ENCODE measurements at regions not wholly inside any gene's neighbourhood (a gene's known extent, or its start where the extent isn't known, plus 50 kb on each side); places are given as distances from the start of the nearest gene placed in this dataset.

DNA sequence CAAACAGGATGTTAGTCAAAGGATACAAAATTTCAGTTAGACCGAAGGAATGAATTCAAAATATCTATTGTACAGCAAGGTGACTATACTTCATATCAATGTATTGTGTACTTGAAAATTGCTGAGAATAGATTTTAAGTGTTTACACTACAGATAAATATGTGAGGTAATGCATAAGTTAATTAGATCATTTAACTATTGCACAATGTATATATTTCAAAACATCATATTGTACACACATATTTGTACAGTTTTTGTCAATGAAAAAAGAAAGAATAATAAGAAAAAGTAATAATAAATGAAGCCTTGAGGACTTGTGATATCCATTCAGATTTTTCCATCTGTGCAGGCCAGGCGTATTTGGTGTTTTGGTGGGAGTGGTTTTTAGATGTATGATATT is 367.4 kb upstream of the SNX7 start:
- H3K27me3 Mint-ChIP-seq, result no peaks in the 10 kb centered on the region
- no peak overlapping the region for H3K4me3 Mint-ChIP-seq
- no peak for ATAC-seq
- H3K36me3 Mint-ChIP-seq (ENCODE audit: low read depth), result no peaks in the 10 kb centered on the region
- POLR2A ChIA-PET, result no interaction called here
- CTCF ChIA-PET, result no interaction called here
- intact Hi-C loops (cut with micrococcal nuclease), result no loop called here
- TF ChIP-seq, protein P1, sequence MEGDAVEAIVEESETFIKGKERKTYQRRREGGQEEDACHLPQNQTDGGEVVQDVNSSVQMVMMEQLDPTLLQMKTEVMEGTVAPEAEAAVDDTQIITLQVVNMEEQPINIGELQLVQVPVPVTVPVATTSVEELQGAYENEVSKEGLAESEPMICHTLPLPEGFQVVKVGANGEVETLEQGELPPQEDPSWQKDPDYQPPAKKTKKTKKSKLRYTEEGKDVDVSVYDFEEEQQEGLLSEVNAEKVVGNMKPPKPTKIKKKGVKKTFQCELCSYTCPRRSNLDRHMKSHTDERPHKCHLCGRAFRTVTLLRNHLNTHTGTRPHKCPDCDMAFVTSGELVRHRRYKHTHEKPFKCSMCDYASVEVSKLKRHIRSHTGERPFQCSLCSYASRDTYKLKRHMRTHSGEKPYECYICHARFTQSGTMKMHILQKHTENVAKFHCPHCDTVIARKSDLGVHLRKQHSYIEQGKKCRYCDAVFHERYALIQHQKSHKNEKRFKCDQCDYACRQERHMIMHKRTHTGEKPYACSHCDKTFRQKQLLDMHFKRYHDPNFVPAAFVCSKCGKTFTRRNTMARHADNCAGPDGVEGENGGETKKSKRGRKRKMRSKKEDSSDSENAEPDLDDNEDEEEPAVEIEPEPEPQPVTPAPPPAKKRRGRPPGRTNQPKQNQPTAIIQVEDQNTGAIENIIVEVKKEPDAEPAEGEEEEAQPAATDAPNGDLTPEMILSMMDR (IDR thresholded peaks at IDR 0.05), result no peak
- H3K4me1 Mint-ChIP-seq (ENCODE audit: low read depth), result no peaks in the 10 kb centered on the region
- no peak for DNase-seq
- no peak overlapping the region for H3K27ac Mint-ChIP-seq
- H3K9me3 Mint-ChIP-seq, result no peaks in the 10 kb centered on the region

DNA sequence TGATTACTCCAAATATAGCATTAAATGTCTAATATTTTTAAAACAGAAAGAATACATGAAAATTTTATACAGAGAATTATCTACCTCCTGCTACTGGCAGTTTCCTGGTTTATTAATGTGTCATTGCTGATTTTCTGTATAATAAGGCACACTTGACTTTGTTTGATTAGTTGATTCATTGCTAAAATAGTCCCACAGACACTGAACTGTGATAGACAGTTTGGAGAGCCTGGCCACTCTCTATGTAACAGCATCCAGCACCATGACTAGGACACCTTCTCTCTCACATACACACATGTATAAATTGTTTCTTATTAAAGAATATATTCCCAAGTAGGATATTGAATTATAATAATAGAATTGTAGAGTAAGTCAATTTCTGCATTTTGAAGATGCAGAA is 368.5 kb upstream of the SNX7 start:
- no peak for ATAC-seq
- no peak for DNase-seq
- Mint-ChIP-seq H3K36me3 (ENCODE audit: low read depth) (no peaks in the 10 kb centered on the region), H3K4me1 (ENCODE audit: low read depth) (no peaks in the 10 kb centered on the region), H3K9me3 (no peaks in the 10 kb centered on the region), H3K27ac (no peak overlapping the region), H3K27me3 (no peaks in the 10 kb centered on the region), H3K4me3 (no peak overlapping the region)
- TF ChIP-seq, protein P1 (IDR thresholded peaks at IDR 0.05), result no peak
- CTCF ChIA-PET, result no interaction called here
- intact Hi-C loops (cut with micrococcal nuclease), result no loop called here
- POLR2A ChIA-PET, result no interaction called here

DNA sequence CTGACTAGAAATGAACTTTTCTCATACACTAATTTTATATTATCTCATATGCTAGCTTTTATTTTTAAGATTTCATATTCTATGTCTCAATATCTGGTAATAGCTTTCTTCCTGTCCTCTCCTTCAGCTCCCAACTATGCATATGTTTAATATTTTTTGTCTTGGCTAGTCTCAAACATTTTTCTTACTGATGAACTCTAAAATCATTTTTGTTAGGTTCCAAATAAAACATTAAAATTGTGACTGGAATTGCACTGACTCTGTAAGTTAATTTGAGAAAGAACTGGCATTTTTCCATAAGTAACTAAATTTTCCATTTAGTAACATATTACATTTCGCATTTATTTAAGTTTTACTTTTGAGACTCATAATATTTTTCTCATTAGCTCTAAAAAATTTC is 368.5 kb upstream of the DPYD start:
- Mint-ChIP-seq H3K27me3 (no peaks in the 10 kb centered on the region), H3K27ac (no peak overlapping the region), H3K4me1 (ENCODE audit: low read depth) (no peaks in the 10 kb centered on the region), H3K4me3 (no peak overlapping the region), H3K36me3 (ENCODE audit: low read depth) (no peaks in the 10 kb centered on the region), H3K9me3 (peaks cover 2% of the 10 kb centered on the region)
- POLR2A ChIA-PET, result no interaction called here
- TF ChIP-seq, protein P1 (IDR thresholded peaks at IDR 0.05), result no peak
- DNase-seq (no peak), ATAC-seq (no peak)
- intact Hi-C loops (cut with micrococcal nuclease), result no loop called here
- CTCF ChIA-PET, result no interaction called here

DNA sequence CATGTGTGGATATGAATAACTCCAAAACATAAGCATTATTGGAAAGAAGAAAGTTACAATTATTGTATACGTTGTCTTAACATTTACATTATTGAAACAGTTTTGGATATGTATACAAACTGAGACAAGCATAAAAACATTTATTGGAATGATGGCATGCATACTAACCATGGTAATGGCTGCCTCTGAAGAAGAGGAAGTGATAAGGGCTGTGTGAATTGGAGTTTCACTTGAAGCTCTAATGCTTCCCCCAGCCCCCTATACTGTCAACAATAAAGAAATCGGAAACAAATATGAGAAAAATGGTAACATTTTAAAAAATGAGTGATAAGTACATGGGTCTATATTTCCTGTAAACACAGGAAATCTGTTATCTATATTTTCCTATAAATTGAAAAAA is 367.7 kb upstream of the DPYD start:
- ChIA-PET CTCF (no interaction called here), POLR2A (no interaction called here)
- H3K4me1 Mint-ChIP-seq (ENCODE audit: low read depth), result no peaks in the 10 kb centered on the region
- no peak for ATAC-seq
- H3K27ac Mint-ChIP-seq, result no peak overlapping the region
- no peak for DNase-seq
- intact Hi-C loops (cut with micrococcal nuclease), result no loop called here
- H3K36me3 Mint-ChIP-seq (ENCODE audit: low read depth), result no peaks in the 10 kb centered on the region
- peaks cover 2% of the 10 kb centered on the region for H3K9me3 Mint-ChIP-seq
- H3K27me3 Mint-ChIP-seq, result no peaks in the 10 kb centered on the region
- no peak overlapping the region for H3K4me3 Mint-ChIP-seq
- TF ChIP-seq, protein P1 (IDR thresholded peaks at IDR 0.05), result no peak

DNA sequence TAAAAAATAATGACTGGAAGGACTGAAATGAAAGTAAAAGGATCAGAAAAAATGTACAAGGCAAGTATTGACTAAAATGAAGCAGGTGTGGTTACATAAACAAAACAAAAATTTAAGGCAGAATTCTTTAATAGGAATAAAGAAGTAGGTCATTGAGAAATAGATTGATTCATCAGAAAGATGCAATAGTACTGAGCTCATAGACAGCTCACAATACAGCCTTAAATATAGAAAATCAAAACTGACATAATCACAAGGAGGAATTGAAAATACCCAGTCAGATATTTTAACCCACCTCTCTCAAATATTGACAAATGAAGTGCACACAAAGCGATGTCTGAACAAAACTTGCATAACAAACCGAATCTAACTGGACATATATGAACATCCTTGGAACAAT is 366.8 kb upstream of the DPYD start:
- H3K4me1 Mint-ChIP-seq (ENCODE audit: low read depth), result no peaks in the 10 kb centered on the region

More for the DNA sequence above, 366.8 kb upstream of the DPYD start:
- ATAC-seq, result no peak
- CTCF ChIA-PET, result no interaction called here
- TF ChIP-seq, protein P1 (IDR thresholded peaks at IDR 0.05), result no peak
- intact Hi-C loops (cut with micrococcal nuclease), result no loop called here
- DNase-seq, result no peak
- POLR2A ChIA-PET, result no interaction called here
- Mint-ChIP-seq H3K36me3 (ENCODE audit: low read depth) (no peaks in the 10 kb centered on the region), H3K27ac (no peak overlapping the region), H3K4me3 (no peak overlapping the region), H3K9me3 (peaks cover 2% of the 10 kb centered on the region), H3K27me3 (no peaks in the 10 kb centered on the region)

Data from activated CD8-positive, alpha-beta T cell treated with anti-CD3 and anti-CD28 coated beads for 36 hours (primary cell).